BE2C (cell line): ENCODE measurements at regions not wholly inside any gene's neighbourhood (a gene's known extent, or its start where the extent isn't known, plus 50 kb on each side); places are given as distances from the start of the nearest gene placed in this dataset.

ENCODE experiments used
- DNase-seq: peaks from one replicate; pipeline ENCODE4 v3.0.0-alpha.2; 2020
- H3K27me3 ChIP-seq: fragments of 250-450 bp; sonication (Bioruptor Pico); 2 replicates; pipeline ENCODE4 v1.5.1; 2020; ENCODE audit warnings: mild to moderate bottlenecking
- H3K36me3 ChIP-seq: fragments of 250-450 bp; sonication (Bioruptor Pico); 2 replicates; pipeline ENCODE4 v1.5.1; 2020; ENCODE audit warnings: mild to moderate bottlenecking
- H3K4me1 ChIP-seq: fragments of 250-450 bp; sonication (Bioruptor Pico); 2 replicates; pipeline ENCODE4 v1.5.1; 2020
- H3K4me3 ChIP-seq: 2 replicates; pipeline ENCODE4 v1.5.1; 2011; ENCODE audit warnings: low read depth, low read length
- H3K9me3 ChIP-seq: fragments of 250-450 bp; sonication (Bioruptor Pico); 2 replicates; pipeline ENCODE4 v1.5.1; 2020
- CTCF ChIP-seq: IDR thresholded peaks from 2 replicates; pipeline ENCODE4 v1.5.1; 2012; ENCODE audit warnings: mild to moderate bottlenecking, low read depth, low read length

- Histone ChIP-seq H3K4me1 (no peaks in the 10 kb centered on the region), H3K9me3 (no peaks in the 10 kb centered on the region), H3K4me3 (no peak overlapping the region), H3K27me3 (peaks cover 40% of the 10 kb centered on the region), H3K36me3 (no peaks in the 10 kb centered on the region)
- no peak for DNase-seq
- no peak for TF ChIP-seq CTCF
Observed at GRCh38 chr17:79536212-79536840, 74.5 kb downstream of the RBFOX3 start.

GRCh38 chr17:79535728-79536025, 75.2 kb downstream of the RBFOX3 start:
- DNase-seq, result no peak
- TF ChIP-seq CTCF, result no peak
- H3K4me1 ChIP-seq, result no peaks in the 10 kb centered on the region

GRCh38 chr17:79534851-79535727, 75.8 kb downstream of the RBFOX3 start:
- DNase-seq, result no peak
- Histone ChIP-seq H3K4me1 (no peaks in the 10 kb centered on the region), H3K27me3 (peaks cover 47% of the 10 kb centered on the region), H3K4me3 (no peak overlapping the region), H3K9me3 (no peaks in the 10 kb centered on the region), H3K36me3 (no peaks in the 10 kb centered on the region)
- no peak for TF ChIP-seq CTCF

More at GRCh38 chr17:79535728-79536025, 75.2 kb downstream of the RBFOX3 start:
- Histone ChIP-seq H3K36me3 (no peaks in the 10 kb centered on the region), H3K4me3 (no peak overlapping the region), H3K27me3 (peaks cover 45% of the 10 kb centered on the region), H3K9me3 (no peaks in the 10 kb centered on the region)

- no peaks in the 10 kb centered on the region for H3K9me3 ChIP-seq
- no peaks in the 10 kb centered on the region for H3K36me3 ChIP-seq
- TF ChIP-seq CTCF, result no peak
- no peak overlapping the region for H3K4me3 ChIP-seq
- no peak for DNase-seq
- H3K27me3 ChIP-seq, result peaks cover 45% of the 10 kb centered on the region
- H3K4me1 ChIP-seq, result no peaks in the 10 kb centered on the region
Observed at GRCh38 chr17:79534111-79534510, 76.7 kb downstream of the RBFOX3 start.

- Histone ChIP-seq H3K4me3 (no peak overlapping the region), H3K9me3 (no peaks in the 10 kb centered on the region), H3K4me1 (no peaks in the 10 kb centered on the region), H3K36me3 (no peaks in the 10 kb centered on the region), H3K27me3 (peaks cover 45% of the 10 kb centered on the region)
- no peak for DNase-seq
- TF ChIP-seq CTCF, result no peak
Observed at GRCh38 chr17:79533116-79533515, 77.7 kb downstream of the RBFOX3 start.
